GM18511 (cell line): ENCODE measurements at regions not wholly inside any gene's neighbourhood (a gene's known extent, or its start where the extent isn't known, plus 50 kb on each side); places are given as distances from the start of the nearest gene placed in this dataset.

Experiments used
- ATAC-seq: cut with Tn5 transposase; IDR thresholded peaks from one replicate; pipeline ENCODE4 v1.9.1; 2021; ENCODE audit warnings: mild to moderate bottlenecking, moderate library complexity; ENCODE audit not compliant: unreplicated experiment

GRCh38 chr5:135220394-135221186 lies 178.4 kb downstream of the MACROH2A1 start:
- no peak for ATAC-seq

GRCh38 chr5:135219868-135220267 lies 179.2 kb downstream of the MACROH2A1 start:
- no peak for ATAC-seq

- no peak for ATAC-seq
Measured at GRCh38 chr5:135218790-135219568, 180.1 kb downstream of the MACROH2A1 start.

DNA sequence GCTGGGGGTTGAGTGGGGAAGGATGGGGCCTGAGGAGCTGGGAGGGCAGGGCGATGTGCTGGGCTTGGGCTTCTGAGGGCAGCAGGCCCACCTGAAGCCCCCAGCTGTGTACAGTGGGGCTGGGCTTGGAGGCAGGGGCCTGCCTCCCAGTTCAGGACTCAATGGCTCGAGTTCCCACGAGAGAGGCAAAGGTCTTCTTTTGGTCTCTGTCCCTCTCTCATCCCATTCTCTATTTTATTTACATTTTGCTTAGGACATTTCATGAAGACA lies 180.6 kb downstream of the MACROH2A1 start:
- ATAC-seq, result no peak

DNA sequence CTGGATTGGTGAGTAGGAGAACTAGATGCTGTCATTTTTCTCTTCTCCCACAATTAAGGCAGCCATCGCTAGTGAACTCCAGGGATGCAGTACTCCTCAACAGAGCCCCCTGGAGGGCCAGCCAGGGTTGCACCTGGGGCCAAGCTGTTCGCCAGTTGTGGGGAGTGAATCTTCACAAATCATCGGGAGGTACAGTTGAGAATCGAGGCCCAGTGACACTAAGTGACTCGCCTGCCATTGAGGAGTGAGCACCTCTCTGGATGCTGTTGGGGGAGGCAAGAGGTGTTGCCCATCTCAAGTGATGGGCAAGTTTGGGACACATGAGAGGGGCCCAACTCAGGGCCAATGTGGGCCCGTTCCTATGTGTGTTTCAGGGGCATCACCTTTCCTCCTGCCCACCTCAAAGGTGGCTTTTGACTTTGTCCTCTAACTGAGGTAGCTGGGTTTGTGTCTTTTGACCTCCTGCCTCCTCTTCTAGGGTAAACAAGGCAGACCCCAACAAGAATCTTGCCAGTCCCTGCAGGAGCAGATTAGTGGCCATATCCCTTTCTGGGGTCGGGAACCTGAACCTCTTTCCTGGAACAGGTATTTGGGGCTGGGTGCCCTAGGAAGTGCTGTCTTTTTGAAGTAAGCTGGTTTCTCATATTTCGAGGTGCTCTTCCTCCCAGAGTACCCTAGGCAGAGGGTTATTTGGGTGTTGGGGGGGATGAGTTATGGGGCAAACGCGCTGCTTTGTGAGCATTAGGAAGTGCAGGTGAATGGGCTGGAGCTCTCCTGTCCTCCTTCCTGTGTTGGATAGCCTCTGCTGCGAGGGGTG lies 181.2 kb downstream of the MACROH2A1 start:
- no peak for ATAC-seq

- ATAC-seq, result no peak
Measured at GRCh38 chr5:135216471-135217343, 182.3 kb downstream of the MACROH2A1 start.

- no peak for ATAC-seq
Measured at GRCh38 chr5:135215617-135216470, 181.8 kb upstream of the PITX1 start.

GRCh38 chr5:135214897-135215616 lies 181.0 kb upstream of the PITX1 start:
- ATAC-seq, result no peak

DNA sequence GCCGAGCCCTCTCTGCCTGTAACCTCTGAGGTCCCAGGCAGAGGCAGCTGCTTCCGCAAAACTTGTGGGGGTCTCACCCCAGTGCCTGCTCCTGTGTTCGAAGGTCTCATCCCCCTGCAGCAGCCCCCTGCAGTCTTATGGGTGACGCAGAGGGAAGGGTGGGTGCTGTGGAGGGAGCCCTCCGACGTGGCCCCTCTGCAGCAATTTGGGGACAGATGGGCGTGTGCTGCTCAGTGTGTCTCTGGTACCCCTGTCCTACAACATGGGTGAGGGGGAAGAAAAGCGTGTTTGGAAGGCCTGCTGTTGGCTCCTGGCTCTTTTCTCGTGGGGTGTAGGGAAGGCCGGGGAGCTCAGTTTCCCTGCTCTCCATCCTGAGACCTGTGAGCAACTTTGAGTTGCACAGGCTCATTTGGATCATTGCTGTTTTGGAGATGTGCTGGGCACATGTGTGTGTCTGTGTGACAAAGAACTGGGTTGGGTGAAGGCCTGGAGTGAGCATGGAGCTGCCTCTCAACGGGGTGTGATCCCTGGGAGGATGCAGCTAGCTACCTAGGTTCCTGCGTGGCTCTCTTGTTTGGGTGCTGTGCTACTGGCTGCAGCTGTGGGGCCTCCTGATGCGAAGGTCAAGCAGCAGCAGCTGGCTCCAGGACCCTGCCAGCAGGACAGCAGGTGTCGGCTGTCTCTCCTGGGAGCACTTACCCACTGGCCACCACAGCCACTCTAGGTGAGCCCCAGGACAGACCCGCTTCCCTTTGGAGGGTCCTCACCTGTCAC lies 179.6 kb upstream of the PITX1 start:
- ATAC-seq, result no peak

DNA sequence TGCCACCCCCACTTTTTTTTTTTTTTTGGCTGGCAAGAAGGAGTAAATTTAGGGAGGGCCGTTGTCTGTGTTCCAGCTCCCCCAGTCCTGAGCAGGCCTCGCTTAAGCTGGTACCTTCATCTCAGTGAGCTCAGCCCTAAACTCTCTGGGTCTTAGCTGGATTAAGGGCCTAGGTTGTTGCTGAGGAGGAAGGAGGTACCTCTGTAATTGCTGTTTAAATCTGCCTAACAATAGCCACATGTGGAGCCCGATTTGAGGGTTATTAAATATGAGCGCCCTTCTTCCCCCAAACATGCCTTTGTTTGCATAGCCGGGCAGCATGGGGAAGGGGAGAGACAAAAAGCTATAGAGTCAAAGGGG lies 179.0 kb upstream of the PITX1 start:
- ATAC-seq, result no peak

GRCh38 chr5:135212361-135213026 lies 178.5 kb upstream of the PITX1 start:
- no peak for ATAC-seq

DNA sequence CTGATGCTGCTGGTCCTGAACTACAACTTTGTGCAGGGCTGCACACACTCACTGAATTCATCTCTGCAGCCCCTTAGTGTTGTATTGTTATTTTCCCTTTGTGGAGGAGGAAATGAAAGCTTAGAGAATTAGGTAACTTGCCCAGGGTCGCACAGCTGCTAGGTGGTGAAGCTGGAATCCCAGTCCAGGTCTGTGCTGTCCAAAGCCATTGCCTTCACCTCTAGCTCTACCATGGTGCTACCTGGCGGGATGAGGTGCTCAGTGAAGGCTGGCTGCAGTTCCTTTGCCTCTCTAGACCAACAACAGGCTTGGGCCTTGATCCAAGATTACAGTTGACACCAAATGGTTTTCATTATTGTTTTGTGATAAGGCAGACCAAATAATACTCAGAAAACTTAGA lies 177.8 kb upstream of the PITX1 start:
- no peak for ATAC-seq

DNA sequence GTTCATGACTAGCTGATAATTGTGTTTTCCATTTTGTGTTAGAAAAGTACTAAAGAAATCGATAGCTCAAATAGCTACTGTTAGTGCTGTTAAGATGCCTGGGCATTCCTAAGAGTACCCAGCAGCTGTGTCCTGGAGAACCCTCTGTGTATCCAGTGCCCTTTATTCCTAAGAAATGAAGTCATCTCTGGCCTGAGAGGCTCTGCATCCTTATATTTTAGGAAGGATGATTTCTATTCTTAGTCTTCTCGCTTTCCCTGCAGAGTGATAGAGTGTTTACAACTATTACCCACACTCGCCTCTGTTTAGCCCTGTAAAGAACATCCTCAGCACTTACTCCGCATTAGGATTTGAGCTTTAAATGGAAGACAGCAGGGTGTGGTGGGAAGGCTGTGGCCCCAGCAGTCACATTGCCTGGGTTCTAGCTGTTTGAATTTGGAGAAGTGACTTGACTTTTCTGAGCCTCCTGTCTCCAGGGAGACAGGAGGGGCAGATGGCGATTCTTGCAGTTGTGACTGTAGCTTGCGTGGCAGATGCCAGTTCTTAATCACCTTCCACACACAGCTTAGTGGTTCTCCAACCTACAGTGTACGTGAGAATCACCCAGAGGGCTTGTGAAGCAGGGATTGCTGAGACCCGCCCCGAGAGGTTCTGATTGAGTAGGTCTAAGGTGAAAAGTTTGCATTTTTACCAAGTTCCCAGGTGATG lies 177.2 kb upstream of the PITX1 start:
- no peak for ATAC-seq

DNA sequence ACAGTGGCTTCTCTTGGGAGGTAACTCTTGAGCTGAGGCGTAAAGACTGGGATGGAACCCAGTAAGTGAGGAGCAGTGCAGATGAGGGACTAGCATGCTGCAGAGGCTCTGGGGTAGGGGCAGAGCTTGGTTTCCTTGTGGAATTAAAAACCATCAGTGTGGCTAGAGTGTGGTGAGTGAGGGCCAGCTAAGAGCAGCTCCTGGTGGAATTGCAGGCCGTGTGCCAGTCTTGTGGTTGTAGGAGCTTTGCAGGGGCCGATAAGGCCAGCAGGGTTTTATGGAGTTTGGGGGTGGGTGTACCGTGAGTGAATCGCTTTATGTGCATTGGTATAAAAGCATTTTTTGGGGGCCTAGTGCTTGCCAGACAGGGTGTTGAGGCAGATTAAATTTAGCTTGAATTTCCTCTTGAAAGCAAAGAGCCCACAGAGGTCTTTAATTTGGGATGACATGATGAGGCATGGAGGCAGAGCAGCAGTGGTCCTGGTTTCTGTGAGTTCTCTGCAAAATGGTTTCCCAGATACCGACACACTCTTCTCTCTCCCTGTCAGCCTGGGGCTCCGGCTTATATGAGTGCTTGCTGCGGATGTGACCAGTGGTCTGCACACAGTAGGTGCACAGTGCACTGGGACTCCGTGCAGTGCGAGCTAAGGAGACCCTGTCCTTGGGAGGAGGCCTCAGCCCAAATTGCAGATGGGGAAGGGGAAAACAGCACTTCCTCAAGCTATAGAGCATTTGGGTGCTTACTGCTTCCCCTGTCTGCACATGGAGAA lies 176.4 kb upstream of the PITX1 start:
- ATAC-seq, result no peak

GRCh38 chr5:135208903-135209721 lies 175.1 kb upstream of the PITX1 start:
- no peak for ATAC-seq

- ATAC-seq, result no peak
Measured at GRCh38 chr5:135208555-135208902, 174.5 kb upstream of the PITX1 start.
